NCI-H82 treated with DMSO at 0.1 percent for 48 hours (cell line): ENCODE measurements at regions not wholly inside any gene's neighbourhood (a gene's known extent, or its start where the extent isn't known, plus 50 kb on each side); places are given as distances from the start of the nearest gene placed in this dataset.

ENCODE experiments used
- DNase-seq: peaks from one replicate; lab custom pipeline; 2025; ENCODE audit not compliant: unreplicated experiment; lab: John Stamatoyannopoulos, UW

- no peak for DNase-seq
Observed at GRCh38 chr7:127446842-127447241, 54.3 kb upstream of the ZNF800 start.
